Esophagus muscularis mucosa (tissue), 4 donors: ENCODE measurements at regions not wholly inside any gene's neighbourhood (a gene's known extent, or its start where the extent isn't known, plus 50 kb on each side); places are given as distances from the start of the nearest gene placed in this dataset.

Experiments used
- DNase-seq: peaks from one replicate; pipeline ENCODE4 v3.0.0-alpha.2; 2017; ENCODE audit errors: extremely low spot score
- H3K27ac ChIP-seq, 4 donors: fragments of 200-600 bp; sonication (generic); replicated peaks in 1 of 4; 1 replicate in 3 of 4; 2 replicates in 1 of 4; pipeline ENCODE4 v1.5.1; 2016 to 2019; ENCODE audit warnings: mild to moderate bottlenecking in 1 of 4
- H3K27me3 ChIP-seq, 4 donors: fragments of 200-600 bp; sonication (generic); one replicate each; pipeline versions ENCODE4 v1.5.1 to v1.6.0; 2016 to 2019
- H3K36me3 ChIP-seq, 4 donors: fragments of 200-600 bp; sonication (generic); one replicate each; pipeline ENCODE4 v1.5.1; 2016 to 2019
- H3K4me1 ChIP-seq, 4 donors: fragments of 200-600 bp; sonication (generic); one replicate each; pipeline ENCODE4 v1.5.1; 2016 to 2019
- H3K4me3 ChIP-seq, 4 donors: fragments of 200-600 bp; sonication (generic); 1 replicate in 2 of 4; 2 replicates in 2 of 4; pipeline ENCODE4 v1.5.1; 2016 to 2019; ENCODE audit warnings: mild to moderate bottlenecking in 4 of 4, moderate library complexity in 1 of 4
- H3K9me3 ChIP-seq, 4 donors: fragments of 200-600 bp; sonication (generic); 1 replicate in 3 of 4; 2 replicates in 1 of 4; pipeline ENCODE4 v1.5.1; 2016 to 2019
- CTCF ChIP-seq, 3 experiments: fragments of 200-600 bp in 2 of 3; fragments of 450-650 bp in 1 of 3; sonication (generic) in 2 of 3; IDR thresholded peaks; one replicate each; pipeline ENCODE4 v1.5.1; 2017 to 2019; ENCODE audit warnings: antibody characterized with exemption in 3 of 3, mild to moderate bottlenecking in 2 of 3, moderate library complexity in 1 of 3
- EP300 ChIP-seq: sonication (generic); formaldehyde crosslinking; IDR thresholded peaks from one replicate; pipeline ENCODE4 v1.6.1; 2017; ENCODE audit warnings: antibody characterized with exemption
- POLR2A ChIP-seq: fragments of 450-650 bp; IDR thresholded peaks from one replicate; pipeline ENCODE4 v1.6.1; 2017; ENCODE audit warnings: antibody characterized with exemption, moderate library complexity, mild to moderate bottlenecking, low read depth
- POLR2AphosphoS5 ChIP-seq, 2 donors: sonication (generic); formaldehyde crosslinking; IDR thresholded peaks; one replicate each; pipeline ENCODE4 v1.6.1; 2017; ENCODE audit warnings: antibody characterized with exemption in 2 of 2
- WGBS: methylation state at CpG from one replicate; pipeline ENCODE4 v1.1.5; 2018; 5-methylcytosine and 5-hydroxymethylcytosine counted together
- intact Hi-C: fragments of 100-400 bp; cut with DNase I; formaldehyde crosslinking; loops from one replicate; pipeline ENCODE4 v1.15.1; 2023

- intact Hi-C loops, result no loop called here
- TF ChIP-seq POLR2A (no peak), POLR2AphosphoS5 (IDR thresholded peaks at IDR 0.05) (no peak), CTCF (IDR thresholded peaks at IDR 0.05) (no peak), EP300 (no peak)
- no peaks in the 10 kb centered on the region for H3K36me3 ChIP-seq
- peaks cover 0 to 11% (median 7%) of the 10 kb centered on the region in 4 donors for H3K9me3 ChIP-seq
- peaks cover 0 to 16% (median 0%) of the 10 kb centered on the region in 4 donors for H3K27me3 ChIP-seq
- H3K4me3 ChIP-seq, result no peak overlapping the region
- DNase-seq, result no peak
- 97% methylated on average over 2 of the region's 2 CpGs for WGBS
- H3K27ac ChIP-seq, result no peak overlapping the region
- no peaks in the 10 kb centered on the region for H3K4me1 ChIP-seq
Observed at GRCh38 chr14:104256025-104256424, 117.6 kb downstream of the KIF26A start.

GRCh38 chr14:104262515-104263514 lies 124.4 kb downstream of the KIF26A start:
- H3K27me3 ChIP-seq, result peaks cover 0 to 3% (median 0%) of the 10 kb centered on the region in 4 donors
- TF ChIP-seq EP300, result no peak
- 96% methylated on average over 5 of the region's 16 CpGs for WGBS
- H3K36me3 ChIP-seq, result no peaks in the 10 kb centered on the region
- intact Hi-C loops, result no loop called here
- no peak overlapping the region for H3K4me3 ChIP-seq
- peaks cover 0 to 16% (median 9%) of the 10 kb centered on the region in 4 donors for H3K9me3 ChIP-seq
- DNase-seq, result no peak
- H3K27ac ChIP-seq, result no peak overlapping the region
- no peaks in the 10 kb centered on the region for H3K4me1 ChIP-seq

- Histone ChIP-seq H3K27ac (no peak overlapping the region), H3K4me1 (no peaks in the 10 kb centered on the region), H3K4me3 (no peak overlapping the region), H3K27me3 (peaks cover 0 to 3% (median 0%) of the 10 kb centered on the region in 4 donors), H3K36me3 (no peaks in the 10 kb centered on the region), H3K9me3 (peaks cover 0 to 16% (median 9%) of the 10 kb centered on the region in 4 donors)
- TF ChIP-seq POLR2A, result no peak
- no peak for TF ChIP-seq CTCF (IDR thresholded peaks at IDR 0.05)
- no peak for TF ChIP-seq EP300
- TF ChIP-seq POLR2AphosphoS5 (IDR thresholded peaks at IDR 0.05), result no peak
- DNase-seq, result no peak
- intact Hi-C loops, result no loop called here
- WGBS, result 91% methylated on average over 16 of the region's 17 CpGs
Observed at GRCh38 chr14:104263675-104264358, 125.4 kb downstream of the KIF26A start.

- no peak overlapping the region for H3K4me3 ChIP-seq
- intact Hi-C loops, result no loop called here
- DNase-seq, result no peak
- peaks cover 0 to 12% (median 7%) of the 10 kb centered on the region in 4 donors for H3K9me3 ChIP-seq
- TF ChIP-seq POLR2AphosphoS5 (IDR thresholded peaks at IDR 0.05), result no peak
- no peak for TF ChIP-seq POLR2A
- TF ChIP-seq EP300, result no peak
- TF ChIP-seq CTCF (IDR thresholded peaks at IDR 0.05), result no peak
- no peak overlapping the region for H3K27ac ChIP-seq
- no peaks in the 10 kb centered on the region for H3K36me3 ChIP-seq
- H3K4me1 ChIP-seq, result no peaks in the 10 kb centered on the region
- H3K27me3 ChIP-seq, result peaks cover 0 to 3% (median 0%) of the 10 kb centered on the region in 4 donors
- 95% methylated on average over 4 of the region's 20 CpGs for WGBS
Observed at GRCh38 chr14:104264495-104265265, 126.3 kb downstream of the KIF26A start.
